OCI-LY3 (cell line): ENCODE measurements at regions not wholly inside any gene's neighbourhood (a gene's known extent, or its start where the extent isn't known, plus 50 kb on each side); places are given as distances from the start of the nearest gene placed in this dataset.

Experiments used
- H2AFZ ChIP-seq: fragments of 200-600, 300-600 bp; shearing (Covaris generic); 2 replicates; pipeline ENCODE4 v1.6.0; 2014; ENCODE audit warnings: antibody characterized with exemption, low read depth, low read length
- H3K27ac ChIP-seq: fragments of 200-600, 300-600 bp; sonication (generic); 2 replicates; pipeline ENCODE4 v1.5.1; 2014; ENCODE audit warnings: mild to moderate bottlenecking, low read length, moderate library complexity, mixed read lengths
- H3K27me3 ChIP-seq: fragments of 200-600, 300-600 bp; sonication (generic); 2 replicates; pipeline ENCODE4 v1.6.1; 2014; ENCODE audit warnings: low read depth, low read length, mixed read lengths
- H3K36me3 ChIP-seq: fragments of 200-600, 300-600 bp; sonication (generic); replicated peaks from 2 replicates; pipeline ENCODE3; 2014; ENCODE audit warnings: low read depth, low read length, mixed read lengths
- H3K4me1 ChIP-seq: fragments of 300-600, 200-600 bp; sonication (generic); 2 replicates; pipeline ENCODE4 v1.6.1; 2014; ENCODE audit warnings: low read length, mixed read lengths
- H3K4me2 ChIP-seq: fragments of 200-600, 300-600 bp; sonication (generic); 2 replicates; pipeline ENCODE4 v1.6.1; 2014; ENCODE audit warnings: low read length, mixed read lengths
- H3K4me3 ChIP-seq: fragments of 300-600, 200-600 bp; sonication (generic); 2 replicates; pipeline ENCODE4 v1.5.1; 2014; ENCODE audit warnings: antibody characterized with exemption, mild to moderate bottlenecking, low read length, moderate library complexity
- H3K79me2 ChIP-seq: fragments of 300-600, 200-600 bp; shearing (Covaris generic); 2 replicates; pipeline ENCODE4 v1.6.1; 2014; ENCODE audit warnings: mild to moderate bottlenecking, low read length, mixed read lengths
- H3K9ac ChIP-seq: fragments of 300-600, 200-600 bp; shearing (Covaris generic); 2 replicates; pipeline ENCODE4 v1.6.0; 2014; ENCODE audit warnings: mild to moderate bottlenecking, low read length, moderate library complexity
- H3K9me3 ChIP-seq: fragments of 200-600, 300-600 bp; shearing (Covaris generic); 2 replicates; pipeline ENCODE4 v1.6.1; 2014; ENCODE audit warnings: low read length, mixed read lengths; ENCODE audit not compliant: insufficient read depth
- H4K20me1 ChIP-seq: fragments of 200-600, 300-600 bp; sonication (generic); 2 replicates; pipeline ENCODE4 v1.6.1; 2016; ENCODE audit warnings: low read length, mixed read lengths; ENCODE audit not compliant: insufficient read depth
- CTCF ChIP-seq: fragments of 200-600, 300-600 bp; sonication (generic); IDR thresholded peaks from 2 replicates; pipeline ENCODE4 v1.5.1; 2014; ENCODE audit warnings: antibody characterized with exemption, low read length, low read depth
- EZH2phosphoT487 ChIP-seq: fragments of 200-600 bp; shearing (Covaris generic); IDR thresholded peaks from 2 replicates; pipeline ENCODE4 v1.6.1; 2018; ENCODE audit warnings: antibody characterized with exemption, mixed run types, low read depth

GRCh38 chr9:90132866-90133265 is 509.8 kb downstream of the DIRAS2 start:
- no peak overlapping the region for H3K27ac ChIP-seq
- H4K20me1 ChIP-seq, result no peaks in the 10 kb centered on the region
- H3K4me1 ChIP-seq, result no peaks in the 10 kb centered on the region
- no peaks in the 10 kb centered on the region for H3K9me3 ChIP-seq
- H3K36me3 ChIP-seq, result no peaks in the 10 kb centered on the region
- no peak overlapping the region for H3K4me2 ChIP-seq
- TF ChIP-seq CTCF (no peak), EZH2phosphoT487 (no peak)
- peaks cover 22% of the 10 kb centered on the region for H3K27me3 ChIP-seq
- H3K79me2 ChIP-seq, result no peaks in the 10 kb centered on the region
- H3K9ac ChIP-seq, result no peak overlapping the region
- no peak overlapping the region for H3K4me3 ChIP-seq
- no peak overlapping the region for H2AFZ ChIP-seq

- Histone ChIP-seq H3K36me3 (no peaks in the 10 kb centered on the region), H4K20me1 (no peaks in the 10 kb centered on the region), H3K4me2 (no peak overlapping the region), H3K4me1 (0 out of 2 replicates have a peak, but pooled peaks cover under 1% of the 10 kb centered on the region), H3K27me3 (peaks cover 7% of the 10 kb centered on the region), H3K79me2 (no peaks in the 10 kb centered on the region), H3K9ac (no peak overlapping the region), H2AFZ (no peak overlapping the region), H3K4me3 (no peak overlapping the region), H3K27ac (no peak overlapping the region), H3K9me3 (no peaks in the 10 kb centered on the region)
- TF ChIP-seq EZH2phosphoT487, result no peak
- TF ChIP-seq CTCF, result no peak
These were observed 504.8 kb downstream of the DIRAS2 start for GRCh38 chr9:90137801-90138200.

DNA sequence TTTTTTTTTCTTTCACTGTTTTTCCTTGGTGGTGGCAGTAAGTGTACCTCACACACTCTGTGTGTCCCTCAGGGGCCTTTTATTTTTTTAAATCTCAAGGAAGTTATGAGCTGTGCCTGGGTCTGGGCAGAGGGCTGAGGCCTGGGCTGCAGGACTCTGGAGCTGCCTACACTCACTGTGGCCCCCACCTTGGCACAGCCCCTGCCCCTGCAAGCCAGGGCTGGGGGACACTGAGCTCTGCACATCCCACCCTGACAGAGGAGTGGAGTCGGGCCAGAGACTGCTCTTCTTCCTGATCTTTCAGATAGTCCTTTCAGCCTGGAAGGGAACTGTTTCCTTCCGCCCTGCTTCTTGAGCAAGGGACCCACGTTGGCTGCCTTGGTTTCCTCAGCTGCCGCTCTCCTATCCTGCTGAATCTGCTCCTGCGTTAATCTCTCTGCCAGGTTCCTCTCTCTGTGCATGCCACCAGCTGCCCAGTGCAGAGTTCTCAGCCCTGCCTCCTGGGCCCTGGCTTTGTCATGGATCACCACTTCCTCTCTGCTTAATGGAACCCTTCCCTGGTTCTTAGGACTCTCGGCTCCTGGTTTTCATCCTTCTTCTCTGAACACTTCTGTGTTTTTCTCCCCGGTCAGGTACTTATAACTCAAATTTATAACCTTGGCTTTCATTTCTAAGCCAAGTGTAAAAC is 502.3 kb downstream of the DIRAS2 start:
- TF ChIP-seq EZH2phosphoT487 (no peak), CTCF (no peak)
- no peaks in the 10 kb centered on the region for H3K36me3 ChIP-seq
- H4K20me1 ChIP-seq, result no peaks in the 10 kb centered on the region
- H3K79me2 ChIP-seq, result no peaks in the 10 kb centered on the region
- no peak overlapping the region for H3K9ac ChIP-seq
- no peak overlapping the region for H2AFZ ChIP-seq
- H3K27me3 ChIP-seq, result no peaks in the 10 kb centered on the region
- H3K4me3 ChIP-seq, result no peak overlapping the region
- H3K4me1 ChIP-seq, result 0 out of 2 replicates have a peak, but pooled peaks cover 3% of the 10 kb centered on the region
- no peak overlapping the region for H3K27ac ChIP-seq
- H3K4me2 ChIP-seq, result no peak overlapping the region
- no peaks in the 10 kb centered on the region for H3K9me3 ChIP-seq

DNA sequence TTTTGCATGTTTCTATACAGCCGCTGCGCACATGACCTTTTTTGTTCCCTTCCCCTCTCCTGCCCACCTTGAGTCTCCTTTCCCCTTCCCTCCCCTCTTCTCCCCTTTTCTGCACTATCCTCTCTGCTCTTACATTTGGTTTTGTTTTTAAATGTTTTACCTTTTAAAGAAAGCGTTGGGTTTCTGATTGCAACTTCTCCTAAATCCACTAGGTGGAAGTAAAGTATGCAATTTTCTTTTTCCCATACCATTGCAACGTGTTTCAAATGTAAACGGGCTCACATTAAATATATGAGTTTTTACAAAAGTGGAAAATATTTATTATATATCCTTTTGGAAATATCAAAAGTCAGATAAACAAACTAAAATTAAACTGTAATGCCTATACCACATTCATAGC is 500.9 kb downstream of the DIRAS2 start:
- Histone ChIP-seq H3K4me3 (no peak overlapping the region), H3K4me1 (0 out of 2 replicates have a peak, but pooled peaks cover 3% of the 10 kb centered on the region), H3K9ac (no peak overlapping the region), H3K4me2 (peak overlapping the region; percentile 39), H2AFZ (no peak overlapping the region), H3K27me3 (no peaks in the 10 kb centered on the region), H3K79me2 (no peaks in the 10 kb centered on the region), H4K20me1 (no peaks in the 10 kb centered on the region), H3K27ac (no peak overlapping the region), H3K9me3 (no peaks in the 10 kb centered on the region), H3K36me3 (no peaks in the 10 kb centered on the region)
- TF ChIP-seq CTCF (peak; percentile 78), EZH2phosphoT487 (no peak)
